ENCODE measurements at regions not wholly inside any gene's neighbourhood (a gene's known extent, or its start where the extent isn't known, plus 50 kb on each side); places are given as distances from the start of the nearest gene placed in this dataset.

DNA sequence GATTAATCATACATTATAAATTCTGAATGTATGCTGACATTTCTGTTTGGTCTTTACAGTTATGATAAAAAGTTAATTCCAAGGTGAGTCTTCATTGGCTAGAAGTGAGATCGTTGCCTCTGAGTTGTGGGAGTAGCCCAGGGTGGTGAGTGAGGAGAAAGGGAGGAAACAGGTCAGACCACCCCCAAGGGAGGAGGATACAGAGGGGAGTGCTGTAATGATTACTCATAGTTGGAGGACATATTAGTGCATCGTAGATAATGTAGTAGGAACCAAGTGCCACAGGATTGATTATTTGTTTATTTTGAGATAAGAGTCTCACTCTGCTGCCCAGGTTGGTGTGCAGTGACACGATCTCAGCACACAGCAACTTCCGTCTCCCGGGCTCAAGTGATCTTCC, 672.2 kb downstream of the INHBA start:
- H3K27ac ChIP-seq (ENCODE audit: low read length) = no peak overlapping the region
- intact Hi-C loops (cut with micrococcal nuclease) = no loop called here
- ATAC-seq (no peak), DNase-seq (no peak)
- TF ChIP-seq, protein P1, sequence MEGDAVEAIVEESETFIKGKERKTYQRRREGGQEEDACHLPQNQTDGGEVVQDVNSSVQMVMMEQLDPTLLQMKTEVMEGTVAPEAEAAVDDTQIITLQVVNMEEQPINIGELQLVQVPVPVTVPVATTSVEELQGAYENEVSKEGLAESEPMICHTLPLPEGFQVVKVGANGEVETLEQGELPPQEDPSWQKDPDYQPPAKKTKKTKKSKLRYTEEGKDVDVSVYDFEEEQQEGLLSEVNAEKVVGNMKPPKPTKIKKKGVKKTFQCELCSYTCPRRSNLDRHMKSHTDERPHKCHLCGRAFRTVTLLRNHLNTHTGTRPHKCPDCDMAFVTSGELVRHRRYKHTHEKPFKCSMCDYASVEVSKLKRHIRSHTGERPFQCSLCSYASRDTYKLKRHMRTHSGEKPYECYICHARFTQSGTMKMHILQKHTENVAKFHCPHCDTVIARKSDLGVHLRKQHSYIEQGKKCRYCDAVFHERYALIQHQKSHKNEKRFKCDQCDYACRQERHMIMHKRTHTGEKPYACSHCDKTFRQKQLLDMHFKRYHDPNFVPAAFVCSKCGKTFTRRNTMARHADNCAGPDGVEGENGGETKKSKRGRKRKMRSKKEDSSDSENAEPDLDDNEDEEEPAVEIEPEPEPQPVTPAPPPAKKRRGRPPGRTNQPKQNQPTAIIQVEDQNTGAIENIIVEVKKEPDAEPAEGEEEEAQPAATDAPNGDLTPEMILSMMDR (IDR thresholded peaks at IDR 0.05) = no peak
- Mint-ChIP-seq H3K27ac (no peak overlapping the region), H3K9me3 (peaks cover 3 to 5% of the 10 kb centered on the region in 2 donors), H3K36me3 (no peaks in the 10 kb centered on the region), H3K4me1 (no peaks in the 10 kb centered on the region), H3K4me3 (no peak overlapping the region), H3K27me3 (ENCODE audit: low read depth in 2 of 2) (no peaks in the 10 kb centered on the region)
- H3K27me3 ChIP-seq (ENCODE audit: control insufficient read depth, insufficient read depth, low read length) = no peaks in the 10 kb centered on the region
- WGBS (ENCODE audit: insufficient coverage) = 92% methylated on average over 5 of the region's 5 CpGs
- no peaks in the 10 kb centered on the region for H3K36me3 ChIP-seq (ENCODE audit: control insufficient read depth, insufficient read depth, low read length)
- no peaks in the 10 kb centered on the region for H3K4me1 ChIP-seq (ENCODE audit: control insufficient read depth, insufficient read depth, low read length)
- H3K4me3 ChIP-seq (ENCODE audit: low read length) = no peak overlapping the region
- no peaks in the 10 kb centered on the region for H3K9me3 ChIP-seq (ENCODE audit: control insufficient read depth, insufficient read depth, low read length)

DNA sequence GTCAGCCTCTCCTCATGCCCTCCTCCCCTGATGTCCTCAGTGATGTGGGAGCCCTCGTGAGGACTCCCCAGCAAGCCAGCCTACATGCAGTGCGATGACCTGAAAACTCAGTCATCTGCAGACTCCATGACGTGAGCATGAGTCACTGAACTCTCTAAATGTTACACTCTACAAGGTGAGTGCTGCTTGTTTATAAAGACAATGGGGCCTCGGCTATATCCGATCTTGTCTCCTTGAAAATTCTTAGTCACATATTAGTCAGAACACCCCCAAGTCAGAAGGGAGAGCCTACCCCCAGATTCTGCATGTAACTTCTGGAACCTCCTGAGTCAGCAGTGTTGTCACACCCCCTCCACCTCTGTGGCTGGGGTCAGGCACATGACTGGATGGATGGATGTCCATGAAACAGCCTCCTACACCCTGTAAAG, 673.8 kb downstream of the INHBA start:
- Mint-ChIP-seq H3K27me3 (ENCODE audit: low read depth in 2 of 2) (no peaks in the 10 kb centered on the region), H3K27ac (no peak overlapping the region), H3K9me3 (peaks cover 3 to 5% of the 10 kb centered on the region in 2 donors), H3K36me3 (no peaks in the 10 kb centered on the region), H3K4me3 (no peak overlapping the region), H3K4me1 (no peaks in the 10 kb centered on the region)
- intact Hi-C loops (cut with micrococcal nuclease) = no loop called here
- H3K27me3 ChIP-seq (ENCODE audit: control insufficient read depth, insufficient read depth, low read length) = no peaks in the 10 kb centered on the region
- no peaks in the 10 kb centered on the region for H3K36me3 ChIP-seq (ENCODE audit: control insufficient read depth, insufficient read depth, low read length)
- no peaks in the 10 kb centered on the region for H3K4me1 ChIP-seq (ENCODE audit: control insufficient read depth, insufficient read depth, low read length)
- no peak for ATAC-seq
- H3K27ac ChIP-seq (ENCODE audit: low read length) = no peak overlapping the region
- no peak for DNase-seq
- H3K9me3 ChIP-seq (ENCODE audit: control insufficient read depth, insufficient read depth, low read length) = no peaks in the 10 kb centered on the region
- H3K4me3 ChIP-seq (ENCODE audit: low read length) = no peak overlapping the region
- TF ChIP-seq, protein P1 (IDR thresholded peaks at IDR 0.05) = no peak
- whole genome bisulfite sequencing (ENCODE audit: insufficient coverage) = 85% methylated on average over 5 of the region's 5 CpGs

DNA sequence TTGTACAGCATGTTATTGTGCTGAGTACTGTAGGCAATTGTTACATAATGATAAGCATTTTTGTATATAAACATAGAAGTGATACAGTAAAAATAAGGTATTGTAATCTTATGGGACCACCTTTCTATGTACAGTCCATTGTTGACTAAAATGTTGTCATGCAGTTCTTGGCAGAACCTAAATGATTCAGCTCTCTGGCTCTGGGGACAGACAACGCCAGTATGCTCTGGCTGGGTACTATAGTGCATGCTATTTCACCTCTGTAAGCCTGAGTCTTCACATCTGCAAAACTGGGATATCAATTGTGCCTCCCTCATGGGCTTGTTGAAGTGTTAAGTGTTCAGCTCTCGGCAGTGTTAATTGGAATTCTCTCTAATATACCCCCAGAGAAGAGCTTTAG, 674.3 kb downstream of the INHBA start:
- Mint-ChIP-seq H3K27ac (no peak overlapping the region), H3K27me3 (ENCODE audit: low read depth in 2 of 2) (no peaks in the 10 kb centered on the region), H3K4me3 (no peak overlapping the region), H3K36me3 (no peaks in the 10 kb centered on the region), H3K4me1 (no peaks in the 10 kb centered on the region), H3K9me3 (peaks cover 3 to 5% of the 10 kb centered on the region in 2 donors)
- Histone ChIP-seq H3K27ac (ENCODE audit: low read length) (no peak overlapping the region), H3K27me3 (ENCODE audit: control insufficient read depth, insufficient read depth, low read length) (no peaks in the 10 kb centered on the region), H3K4me1 (ENCODE audit: control insufficient read depth, insufficient read depth, low read length) (no peaks in the 10 kb centered on the region), H3K36me3 (ENCODE audit: control insufficient read depth, insufficient read depth, low read length) (no peaks in the 10 kb centered on the region), H3K9me3 (ENCODE audit: control insufficient read depth, insufficient read depth, low read length) (no peaks in the 10 kb centered on the region), H3K4me3 (ENCODE audit: low read length) (no peak overlapping the region)
- intact Hi-C loops (cut with micrococcal nuclease) = no loop called here
- DNase-seq (no peak), ATAC-seq (no peak)
- TF ChIP-seq, protein P1 (IDR thresholded peaks at IDR 0.05) = no peak
- 94% methylated on average over 2 of the region's 2 CpGs for WGBS (ENCODE audit: insufficient coverage)

DNA sequence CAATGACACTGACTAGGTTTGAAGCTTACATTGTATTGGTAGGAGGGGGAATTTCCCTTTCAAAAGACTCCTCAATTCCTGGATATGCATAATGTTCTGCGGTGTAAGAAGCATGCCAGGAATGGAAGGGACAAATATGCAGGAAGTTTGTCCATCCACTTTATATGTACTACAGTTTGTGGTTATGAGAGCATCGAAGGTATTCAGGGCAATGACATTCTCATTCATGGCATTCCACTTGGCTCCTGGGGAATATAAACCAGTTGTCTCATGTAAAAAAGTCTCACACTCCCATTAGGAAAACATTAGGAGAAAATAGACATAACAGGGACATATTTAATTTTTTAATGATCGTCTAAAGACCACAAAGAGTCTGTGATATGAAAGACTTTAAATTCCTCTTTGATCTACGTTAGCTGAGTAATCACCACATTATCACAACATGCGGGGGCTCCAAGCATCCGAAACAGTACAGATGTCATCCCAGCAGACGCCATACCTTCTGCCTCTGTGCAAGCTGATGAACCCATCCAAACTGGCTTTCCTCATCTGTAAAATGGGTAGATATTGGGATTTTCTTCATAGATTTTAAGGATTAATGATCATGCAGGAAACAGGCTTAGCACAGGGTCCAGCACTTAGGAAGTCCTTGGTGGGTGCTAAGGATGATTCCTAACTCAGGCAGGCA, 675.3 kb downstream of the INHBA start:
- TF ChIP-seq, protein P1 (IDR thresholded peaks at IDR 0.05) = no peak
- H3K4me1 Mint-ChIP-seq = no peaks in the 10 kb centered on the region
- DNase-seq = no peak
- H3K27me3 ChIP-seq (ENCODE audit: control insufficient read depth, insufficient read depth, low read length) = no peaks in the 10 kb centered on the region
- intact Hi-C loops (cut with micrococcal nuclease) = no loop called here
- H3K36me3 Mint-ChIP-seq = no peaks in the 10 kb centered on the region
- H3K27ac ChIP-seq (ENCODE audit: low read length) = no peak overlapping the region
- no peak for ATAC-seq
- no peak overlapping the region for H3K4me3 ChIP-seq (ENCODE audit: low read length)
- WGBS (ENCODE audit: insufficient coverage) = 94% methylated on average over 7 of the region's 7 CpGs
- peaks cover 3 to 5% of the 10 kb centered on the region in 2 donors for H3K9me3 Mint-ChIP-seq
- no peak overlapping the region for H3K27ac Mint-ChIP-seq
- no peaks in the 10 kb centered on the region for H3K4me1 ChIP-seq (ENCODE audit: control insufficient read depth, insufficient read depth, low read length)
- H3K4me3 Mint-ChIP-seq = no peak overlapping the region
- H3K9me3 ChIP-seq (ENCODE audit: control insufficient read depth, insufficient read depth, low read length) = no peaks in the 10 kb centered on the region
- no peaks in the 10 kb centered on the region for H3K27me3 Mint-ChIP-seq (ENCODE audit: low read depth in 2 of 2)
- no peaks in the 10 kb centered on the region for H3K36me3 ChIP-seq (ENCODE audit: control insufficient read depth, insufficient read depth, low read length)

Measured in natural killer cell (primary cell).